Hepatocyte (in vitro differentiated cells): ENCODE measurements at regions not wholly inside any gene's neighbourhood (a gene's known extent, or its start where the extent isn't known, plus 50 kb on each side); places are given as distances from the start of the nearest gene placed in this dataset.

Source experiments
- CTCF ChIP-seq: fragments of 200-600 bp; sonication (generic); IDR thresholded peaks from 2 replicates; pipeline ENCODE4 v1.5.1; 2016; ENCODE audit warnings: antibody characterized with exemption, mild to moderate bottlenecking; ENCODE audit not compliant: poor library complexity
- EZH2phosphoT487 ChIP-seq: fragments of 200-600 bp; sonication (generic); IDR thresholded peaks from one replicate; pipeline ENCODE4 v1.6.1; 2018; ENCODE audit warnings: antibody characterized with exemption, mild to moderate bottlenecking, low read depth, moderate library complexity; ENCODE audit not compliant: unreplicated experiment, severe bottlenecking

DNA sequence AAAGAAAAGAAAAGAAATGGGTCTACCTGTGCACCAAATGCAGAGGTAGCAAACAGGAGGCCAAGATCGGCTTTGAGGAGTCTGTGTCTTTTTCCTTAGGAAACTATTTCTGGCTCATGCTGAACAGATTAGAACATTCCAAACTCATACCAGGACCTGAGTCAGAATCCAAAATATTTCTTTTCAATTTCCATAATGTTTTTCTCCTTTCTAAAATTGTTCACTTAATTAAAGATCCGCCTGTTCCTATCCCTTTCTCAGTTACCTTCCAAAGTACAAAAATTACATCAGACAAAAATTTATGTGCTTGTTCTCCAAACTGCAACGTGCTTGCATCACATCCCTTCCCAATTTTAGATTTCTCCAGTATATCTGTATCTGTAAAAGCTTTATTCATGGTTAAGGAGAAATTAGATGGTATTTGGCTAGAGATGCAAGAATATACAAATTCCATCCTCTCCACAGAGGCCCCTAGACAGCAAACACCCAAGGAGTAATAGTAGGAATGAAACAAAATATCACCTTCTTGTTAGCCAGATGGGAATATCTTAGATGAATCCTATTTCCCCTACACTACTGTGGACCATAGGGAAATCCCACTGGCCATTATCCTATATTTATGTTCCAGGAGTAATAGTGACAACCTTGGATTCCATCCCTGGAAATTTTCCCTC lies 130.6 kb downstream of the LNPK start:
- TF ChIP-seq CTCF (no peak), EZH2phosphoT487 (no peak)
